Breast epithelium (tissue), 4 donors: ENCODE measurements at regions not wholly inside any gene's neighbourhood (a gene's known extent, or its start where the extent isn't known, plus 50 kb on each side); places are given as distances from the start of the nearest gene placed in this dataset.

ENCODE experiments used
- DNase-seq, 2 donors: peaks; one replicate each; pipeline ENCODE4 v3.0.0-alpha.2; 2019; ENCODE audit warnings: low spot score in 2 of 2
- H3K27ac ChIP-seq, 2 donors: fragments of 200-600 bp; sonication (generic) in 1 of 2; one replicate each; pipeline ENCODE4 v1.5.1; 2016 to 2019; ENCODE audit warnings: mild to moderate bottlenecking in 1 of 2
- H3K27me3 ChIP-seq, 2 donors: fragments of 200-600 bp; sonication (generic) in 1 of 2; one replicate each; pipeline versions ENCODE4 v1.5.1 to v1.6.0; 2017 to 2019; ENCODE audit warnings: control low read depth in 1 of 2, mild to moderate bottlenecking in 1 of 2
- H3K36me3 ChIP-seq: fragments of 200-600 bp; one replicate; pipeline ENCODE4 v1.5.1; 2019
- H3K4me1 ChIP-seq, 2 donors: fragments of 200-600 bp; sonication (generic); one replicate each; pipeline ENCODE4 v1.5.1; 2016 to 2019; ENCODE audit warnings: control low read depth in 1 of 2
- H3K4me3 ChIP-seq, 3 donors: fragments of 200-600 bp; sonication (generic); 1 replicate in 2 of 3; 2 replicates in 1 of 3; pipeline ENCODE4 v1.5.1; 2016 to 2019; ENCODE audit warnings: mild to moderate bottlenecking in 3 of 3, moderate library complexity in 2 of 3
- H3K9me3 ChIP-seq, 2 donors: fragments of 200-600 bp; sonication (generic) in 1 of 2; one replicate each; pipeline ENCODE4 v1.5.1; 2016 to 2019; ENCODE audit warnings: control low read depth in 1 of 2
- CTCF ChIP-seq, 3 donors: fragments of 450-650 bp; IDR thresholded peaks; one replicate each; pipeline ENCODE4 v1.5.1; 2016 to 2017; ENCODE audit warnings: antibody characterized with exemption in 3 of 3, mild to moderate bottlenecking in 3 of 3, moderate library complexity in 3 of 3
- POLR2A ChIP-seq: fragments of 450-650 bp; IDR thresholded peaks from one replicate; pipeline ENCODE4 v1.6.1; 2016; ENCODE audit warnings: antibody characterized with exemption, mild to moderate bottlenecking, moderate library complexity
- POLR2AphosphoS5 ChIP-seq, 3 donors: sonication (generic); formaldehyde crosslinking; IDR thresholded peaks; one replicate each; pipeline ENCODE4 v1.6.1; 2017; ENCODE audit warnings: antibody characterized with exemption in 3 of 3
- intact Hi-C: fragments of 100-400 bp; cut with DNase I; formaldehyde crosslinking; loops from one replicate; pipeline ENCODE4 v1.15.1; 2023; ENCODE audit warnings: low total_unique reads

- no peaks in the 10 kb centered on the region for H3K9me3 ChIP-seq
- DNase-seq = no peak
- H3K27me3 ChIP-seq = no peaks in the 10 kb centered on the region
- intact Hi-C loops = no loop called here
- no peak overlapping the region for H3K4me3 ChIP-seq
- no peaks in the 10 kb centered on the region for H3K36me3 ChIP-seq
- H3K27ac ChIP-seq = no peak overlapping the region
- no peak for TF ChIP-seq POLR2A
- TF ChIP-seq CTCF (IDR thresholded peaks at IDR 0.05) = no peak
- no peak for TF ChIP-seq POLR2AphosphoS5 (IDR thresholded peaks at IDR 0.05)
- no peaks in the 10 kb centered on the region for H3K4me1 ChIP-seq
Observed at GRCh38 chr17:12282056-12282455, 261.4 kb downstream of the MAP2K4 start.

GRCh38 chr17:12287953-12288352, 267.3 kb downstream of the MAP2K4 start:
- Histone ChIP-seq H3K4me1 (no peaks in the 10 kb centered on the region), H3K9me3 (no peaks in the 10 kb centered on the region), H3K36me3 (no peaks in the 10 kb centered on the region), H3K4me3 (no peak overlapping the region), H3K27me3 (no peaks in the 10 kb centered on the region), H3K27ac (no peak overlapping the region)
- no peak for DNase-seq
- intact Hi-C loops = no loop called here
- no peak for TF ChIP-seq CTCF (IDR thresholded peaks at IDR 0.05)

- Histone ChIP-seq H3K27ac (no peak overlapping the region), H3K9me3 (no peaks in the 10 kb centered on the region), H3K27me3 (no peaks in the 10 kb centered on the region), H3K36me3 (no peaks in the 10 kb centered on the region), H3K4me1 (no peaks in the 10 kb centered on the region), H3K4me3 (no peak overlapping the region)
- no peak for DNase-seq
- TF ChIP-seq POLR2AphosphoS5 (IDR thresholded peaks at IDR 0.05) (no peak), POLR2A (no peak), CTCF (IDR thresholded peaks at IDR 0.05) (no peak)
- intact Hi-C loops = no loop called here
Observed at GRCh38 chr17:12290207-12290606, 269.5 kb downstream of the MAP2K4 start.

GRCh38 chr17:12296209-12296625, 275.5 kb downstream of the MAP2K4 start:
- H3K9me3 ChIP-seq = no peaks in the 10 kb centered on the region
- intact Hi-C loops = no loop called here
- no peak overlapping the region for H3K4me3 ChIP-seq

GRCh38 chr17:12301551-12301950, 280.9 kb downstream of the MAP2K4 start:
- H3K27me3 ChIP-seq = no peaks in the 10 kb centered on the region
- no peak for DNase-seq
- H3K9me3 ChIP-seq = no peaks in the 10 kb centered on the region
- no peak overlapping the region for H3K27ac ChIP-seq
- no peak for TF ChIP-seq CTCF (IDR thresholded peaks at IDR 0.05)
- TF ChIP-seq POLR2A = no peak
- TF ChIP-seq POLR2AphosphoS5 (IDR thresholded peaks at IDR 0.05) = no peak
- no peaks in the 10 kb centered on the region for H3K4me1 ChIP-seq
- no peaks in the 10 kb centered on the region for H3K36me3 ChIP-seq
- intact Hi-C loops = loop anchor here (5.0 kb wide), 1 partner anchor 444 kb away; no protein-coding TSS in a partner anchor
- no peak overlapping the region for H3K4me3 ChIP-seq

More at GRCh38 chr17:12296209-12296625, 275.5 kb downstream of the MAP2K4 start:
- no peaks in the 10 kb centered on the region for H3K36me3 ChIP-seq
- no peaks in the 10 kb centered on the region for H3K4me1 ChIP-seq
- no peak for DNase-seq
- H3K27me3 ChIP-seq = no peaks in the 10 kb centered on the region
- TF ChIP-seq CTCF (IDR thresholded peaks at IDR 0.05) (no peak), POLR2AphosphoS5 (IDR thresholded peaks at IDR 0.05) (no peak)
- H3K27ac ChIP-seq = no peak overlapping the region
